Activated naive CD4-positive, alpha-beta T cell treated with Interleukin-2 at 50 U/mL for 16 hours (primary cell): ENCODE measurements at regions not wholly inside any gene's neighbourhood (a gene's known extent, or its start where the extent isn't known, plus 50 kb on each side); places are given as distances from the start of the nearest gene placed in this dataset.
A peak's percentile ranks its signal among the peaks of the same experiment; 100 is the strongest.

Experiments
- DNase-seq: peaks from one replicate; pipeline ENCODE4 v3.0.0-alpha.2; 2020

- DNase-seq = no peak
These were observed 84.5 kb upstream of the TAF1B start for GRCh38 chr2:9758741-9759140.

- no peak for DNase-seq
These were observed 83.0 kb upstream of the TAF1B start for GRCh38 chr2:9760069-9760901.

- no peak for DNase-seq
These were observed 82.4 kb upstream of the TAF1B start for GRCh38 chr2:9760902-9761228.

- no peak for DNase-seq
These were observed 81.7 kb upstream of the TAF1B start for GRCh38 chr2:9761577-9761976.

- DNase-seq = no peak
These were observed 81.1 kb upstream of the TAF1B start for GRCh38 chr2:9762164-9762563.

GRCh38 chr2:9762941-9763340, 80.3 kb upstream of the TAF1B start:
- DNase-seq = no peak

GRCh38 chr2:9763356-9764152, 79.7 kb upstream of the TAF1B start:
- peak; percentile 51 for DNase-seq

- DNase-seq = no peak
These were observed 79.0 kb upstream of the TAF1B start for GRCh38 chr2:9764153-9764778.

GRCh38 chr2:9765611-9766531, 77.4 kb upstream of the TAF1B start:
- no peak for DNase-seq

- DNase-seq = no peak
These were observed 75.5 kb upstream of the TAF1B start for GRCh38 chr2:9767656-9768281.

GRCh38 chr2:9768388-9768787, 74.9 kb upstream of the TAF1B start:
- DNase-seq = no peak

- peak; percentile 56 for DNase-seq
These were observed 73.9 kb upstream of the TAF1B start for GRCh38 chr2:9769171-9770005.

- no peak for DNase-seq
These were observed 73.3 kb upstream of the TAF1B start for GRCh38 chr2:9770006-9770307.

GRCh38 chr2:9770308-9771100, 72.8 kb upstream of the TAF1B start:
- DNase-seq = peak; percentile 63

GRCh38 chr2:9771101-9771449, 72.2 kb upstream of the TAF1B start:
- no peak for DNase-seq

- DNase-seq = no peak
These were observed 71.7 kb upstream of the TAF1B start for GRCh38 chr2:9771481-9772017.

GRCh38 chr2:9772035-9772998, 71.0 kb upstream of the TAF1B start:
- no peak for DNase-seq

GRCh38 chr2:9772999-9773902, 70.0 kb upstream of the TAF1B start:
- DNase-seq = no peak
